GM23338 (cell line): ENCODE measurements at regions not wholly inside any gene's neighbourhood (a gene's known extent, or its start where the extent isn't known, plus 50 kb on each side); places are given as distances from the start of the nearest gene placed in this dataset.

Experiments
- ATAC-seq: fragments of 200-7000 bp; cut with Tn5 transposase; 3 replicates; pipeline ENCODE4 v1.9.1; 2020
- DNase-seq: peaks from one replicate; pipeline ENCODE4 v3.0.0-alpha.2; 2015; ENCODE audit warnings: low spot score
- H2AFZ ChIP-seq: fragments of 200-600 bp; sonication (generic); 2 replicates; pipeline ENCODE4 v1.8.0; 2016; ENCODE audit warnings: antibody characterized with exemption, mild to moderate bottlenecking, moderate library complexity
- H3F3A ChIP-seq: fragments of 200-600 bp; sonication (generic); replicated peaks from 2 replicates; pipeline ENCODE4 v1.8.0; 2017; ENCODE audit warnings: antibody characterized with exemption, mixed run types, low read depth
- H3K27ac ChIP-seq: fragments of 200-600 bp; sonication (generic); 2 replicates; pipeline ENCODE4 v1.6.1; 2016; ENCODE audit warnings: low read depth
- H3K27me3 ChIP-seq: fragments of 200-600 bp; sonication (generic); 2 replicates; pipeline ENCODE4 v1.8.0; 2016; ENCODE audit warnings: mild to moderate bottlenecking, mixed run types, moderate library complexity; ENCODE audit not compliant: insufficient read depth
- H3K36me3 ChIP-seq: fragments of 200-600 bp; sonication (generic); 2 replicates; pipeline ENCODE4 v1.8.0; 2016; ENCODE audit warnings: mild to moderate bottlenecking; ENCODE audit not compliant: insufficient read depth
- H3K4me1 ChIP-seq: fragments of 200-600 bp; sonication (generic); 2 replicates; pipeline ENCODE4 v1.8.0; 2016; ENCODE audit warnings: mild to moderate bottlenecking, moderate library complexity; ENCODE audit not compliant: insufficient read depth
- H3K4me2 ChIP-seq: fragments of 200-600 bp; sonication (generic); 2 replicates; pipeline ENCODE4 v1.7.1; 2017; ENCODE audit warnings: mixed run types
- H3K4me3 ChIP-seq: fragments of 200-600 bp; sonication (generic); 2 replicates; pipeline ENCODE4 v1.6.1; 2016; ENCODE audit warnings: mixed run types
- H3K79me2 ChIP-seq: fragments of 200-600 bp; sonication (generic); replicated peaks from 2 replicates; pipeline ENCODE4 v1.8.0; 2017; ENCODE audit warnings: mild to moderate bottlenecking; ENCODE audit not compliant: insufficient read depth
- H3K9me2 ChIP-seq: fragments of 200-600 bp; sonication (generic); 2 replicates; pipeline ENCODE4 v1.8.0; 2017; ENCODE audit not compliant: insufficient read depth
- H4K20me1 ChIP-seq: fragments of 200-600 bp; sonication (generic); replicated peaks from 2 replicates; pipeline ENCODE4 v1.8.0; 2017; ENCODE audit warnings: mild to moderate bottlenecking; ENCODE audit not compliant: insufficient read depth
- H3K27ac Mint-ChIP-seq: 2 replicates; pipeline ENCODE4 v1.8.0; 2020; ENCODE audit warnings: inconsistent platforms, mild to moderate bottlenecking, moderate library complexity, mixed read lengths
- H3K27me3 Mint-ChIP-seq: 3 replicates; pipeline ENCODE4 v1.8.0; 2022; ENCODE audit warnings: low read depth, mild to moderate bottlenecking, moderate library complexity, mixed read lengths, inconsistent platforms; ENCODE audit not compliant: insufficient read depth, poor library complexity
- H3K36me3 Mint-ChIP-seq: 3 replicates; pipeline ENCODE4 v1.8.0; 2021; ENCODE audit warnings: low read depth, mild to moderate bottlenecking, inconsistent platforms, moderate library complexity, mixed read lengths
- H3K4me1 Mint-ChIP-seq: 3 replicates; pipeline ENCODE4 v1.8.0; 2020; ENCODE audit warnings: mild to moderate bottlenecking, inconsistent platforms, mixed read lengths
- H3K4me3 Mint-ChIP-seq: 3 replicates; pipeline ENCODE4 v1.8.0; 2021; ENCODE audit warnings: moderate library complexity, mild to moderate bottlenecking, inconsistent platforms, mixed read lengths
- H3K9me3 Mint-ChIP-seq: 3 replicates; pipeline ENCODE4 v1.8.0; 2020; ENCODE audit warnings: moderate library complexity, mild to moderate bottlenecking, inconsistent platforms, mixed read lengths
- CREB1 ChIP-seq: fragments of 250-450 bp; sonication (Bioruptor Pico); IDR thresholded peaks from 2 replicates; pipeline ENCODE4 v1.5.0; 2020; ENCODE audit warnings: low read depth, mild to moderate bottlenecking, moderate library complexity
- ETS1 ChIP-seq: IDR thresholded peaks from 2 replicates; pipeline ENCODE4 v1.6.1; 2016; ENCODE audit warnings: antibody characterized with exemption
- EZH2phosphoT487 ChIP-seq: fragments of 200-600 bp; sonication (generic); IDR thresholded peaks from one replicate; pipeline ENCODE4 v1.8.1; 2018; ENCODE audit warnings: antibody characterized with exemption; ENCODE audit not compliant: unreplicated experiment
- JUNB ChIP-seq: IDR thresholded peaks from one replicate; pipeline ENCODE4 v1.6.1; 2016; ENCODE audit warnings: antibody characterized with exemption; ENCODE audit not compliant: unreplicated experiment
- NANOG ChIP-seq: IDR thresholded peaks from 2 replicates; pipeline ENCODE4 v1.6.1; 2016; ENCODE audit warnings: antibody characterized with exemption, borderline replicate concordance
- POLR2AphosphoS5 ChIP-seq: IDR thresholded peaks from 2 replicates; pipeline ENCODE4 v1.6.1; 2016; ENCODE audit warnings: antibody characterized with exemption, low read depth
- REST ChIP-seq: IDR thresholded peaks from one replicate; pipeline ENCODE4 v1.6.1; 2018; ENCODE audit warnings: antibody characterized with exemption; ENCODE audit not compliant: unreplicated experiment
- STAT1 ChIP-seq: IDR thresholded peaks from one replicate; pipeline ENCODE4 v1.6.1; 2016; ENCODE audit warnings: antibody characterized with exemption; ENCODE audit not compliant: unreplicated experiment
- ZNF331 ChIP-seq: fragments of 250-450 bp; sonication (Bioruptor Pico); IDR thresholded peaks from 2 replicates; pipeline ENCODE4 v1.5.0; 2020; ENCODE audit warnings: low read depth, mild to moderate bottlenecking, moderate library complexity

GRCh38 chr11:131043251-131043650, 127.0 kb upstream of the SNX19 start:
- no peak for DNase-seq
- no peaks in the 10 kb centered on the region for H3K9me3 Mint-ChIP-seq
- H3K27me3 Mint-ChIP-seq: no peaks in the 10 kb centered on the region

GRCh38 chr11:131044851-131045250, 128.6 kb upstream of the SNX19 start:
- no peak for DNase-seq
- no peaks in the 10 kb centered on the region; the same call in 1 of the 2 replicates for H4K20me1 ChIP-seq
- H3K79me2 ChIP-seq: no peaks in the 10 kb centered on the region
- no peaks in the 10 kb centered on the region for H3K36me3 Mint-ChIP-seq
- H3K4me1 Mint-ChIP-seq: no peaks in the 10 kb centered on the region; the same call in 1 of the 3 replicates
- no peaks in the 10 kb centered on the region for H3K36me3 ChIP-seq
- no peak overlapping the region for H2AFZ ChIP-seq
- no peak overlapping the region for H3K4me2 ChIP-seq
- H3K9me3 Mint-ChIP-seq: no peaks in the 10 kb centered on the region
- no peak for ATAC-seq
- no peak overlapping the region for H3K27ac ChIP-seq
- H3F3A ChIP-seq: no peaks in the 10 kb centered on the region
- no peak overlapping the region for H3K27ac Mint-ChIP-seq
- H3K9me2 ChIP-seq: no peaks in the 10 kb centered on the region
- no peak overlapping the region for H3K4me3 ChIP-seq
- H3K4me1 ChIP-seq: peaks cover 8% of the 10 kb centered on the region; the same call in 1 of the 2 replicates
- H3K27me3 ChIP-seq: no peaks in the 10 kb centered on the region
- H3K27me3 Mint-ChIP-seq: no peaks in the 10 kb centered on the region
- no peak overlapping the region for H3K4me3 Mint-ChIP-seq
- TF ChIP-seq NANOG: no peak

More at GRCh38 chr11:131043251-131043650, 127.0 kb upstream of the SNX19 start:
- peak overlapping the region; percentile 60; the same call in 1 of the 2 replicates for H2AFZ ChIP-seq
- H3K79me2 ChIP-seq: no peaks in the 10 kb centered on the region
- H4K20me1 ChIP-seq: no peaks in the 10 kb centered on the region; the same call in 1 of the 2 replicates
- no peaks in the 10 kb centered on the region for H3K36me3 ChIP-seq
- no peaks in the 10 kb centered on the region for H3K27me3 ChIP-seq
- H3K4me2 ChIP-seq: no peak overlapping the region
- no peak for TF ChIP-seq ZNF331 (CRISPR knock-in tag)
- no peak for TF ChIP-seq JUNB
- TF ChIP-seq NANOG: no peak
- TF ChIP-seq EZH2phosphoT487: no peak
- no peak for TF ChIP-seq CREB1 (CRISPR knock-in tag)
- no peak for TF ChIP-seq STAT1
- no peak for TF ChIP-seq ETS1
- TF ChIP-seq REST: no peak
- TF ChIP-seq POLR2AphosphoS5: no peak
- H3K27ac Mint-ChIP-seq: no peak overlapping the region
- H3K4me1 Mint-ChIP-seq: peaks cover 3% of the 10 kb centered on the region; the same call in 2 of the 3 replicates
- H3K9me2 ChIP-seq: no peaks in the 10 kb centered on the region
- no peaks in the 10 kb centered on the region for H3F3A ChIP-seq
- no peaks in the 10 kb centered on the region for H3K36me3 Mint-ChIP-seq
- peaks cover 8% of the 10 kb centered on the region; the same call in 1 of the 2 replicates for H3K4me1 ChIP-seq
- H3K4me3 ChIP-seq: no peak overlapping the region
- ATAC-seq: no peak
- no peak overlapping the region for H3K4me3 Mint-ChIP-seq
- no peak overlapping the region for H3K27ac ChIP-seq
